Activated CD8-positive, alpha-beta T cell treated with anti-CD3 and anti-CD28 coated beads for 36 hours (primary cell): ENCODE measurements at regions not wholly inside any gene's neighbourhood (a gene's known extent, or its start where the extent isn't known, plus 50 kb on each side); places are given as distances from the start of the nearest gene placed in this dataset.

Experiments used
- ATAC-seq: fragments of 200-7000 bp; cut with Tn5 transposase; one replicate; pipeline ENCODE4 v1.10.0; 2021; ENCODE audit warnings: mild to moderate bottlenecking, moderate library complexity
- CTCF ChIA-PET: fragments of 350-600 bp; sonication (Branson Sonifier 250); formaldehyde crosslinking; loops from one replicate; lab custom pipeline; 2021; ENCODE audit warnings: antibody characterized with exemption; lab: Charles Lee
- POLR2A ChIA-PET: fragments of 350-600 bp; sonication (Branson Sonifier 250); formaldehyde crosslinking; loops from one replicate; lab custom pipeline; 2021; ENCODE audit warnings: antibody characterized with exemption; lab: Charles Lee
- DNase-seq: peaks from one replicate; pipeline ENCODE4 v3.0.0-alpha.2; 2020
- H3K27ac Mint-ChIP-seq: one replicate; pipeline ENCODE4 v1.8.0; 2021; ENCODE audit warnings: mild to moderate bottlenecking, mixed read lengths
- H3K27me3 Mint-ChIP-seq: one replicate; pipeline ENCODE4 v1.8.0; 2021; ENCODE audit warnings: mixed read lengths
- H3K36me3 Mint-ChIP-seq: one replicate; pipeline ENCODE4 v1.8.0; 2021; ENCODE audit warnings: low read depth, mixed read lengths
- H3K4me1 Mint-ChIP-seq: one replicate; pipeline ENCODE4 v1.8.0; 2021; ENCODE audit warnings: low read depth, mixed read lengths
- H3K4me3 Mint-ChIP-seq: one replicate; pipeline ENCODE4 v1.8.0; 2021; ENCODE audit warnings: mild to moderate bottlenecking, moderate library complexity, mixed read lengths
- H3K9me3 Mint-ChIP-seq: one replicate; pipeline ENCODE4 v1.8.0; 2021; ENCODE audit warnings: mixed read lengths
- CTCF ChIP-seq: fragments of 200-600 bp; IDR thresholded peaks from one replicate; pipeline ENCODE4 v1.8.0; 2022; ENCODE audit warnings: antibody characterized with exemption, mild to moderate bottlenecking
- intact Hi-C: fragments of 100-400 bp; cut with micrococcal nuclease; formaldehyde crosslinking; loops from one replicate; pipeline ENCODE4 v1.10.0; 2022

GRCh38 chr9:81470864-81471263, 218.5 kb downstream of the TLE1 start:
- peaks cover 2% of the 10 kb centered on the region for H3K27me3 Mint-ChIP-seq
- no peaks in the 10 kb centered on the region for H3K4me1 Mint-ChIP-seq
- no peaks in the 10 kb centered on the region for H3K9me3 Mint-ChIP-seq
- no peak for DNase-seq
- H3K4me3 Mint-ChIP-seq: no peak overlapping the region
- no peak for ATAC-seq
- intact Hi-C loops: no loop called here
- no peaks in the 10 kb centered on the region for H3K36me3 Mint-ChIP-seq
- TF ChIP-seq CTCF: no peak
- no peak overlapping the region for H3K27ac Mint-ChIP-seq
- CTCF ChIA-PET: no interaction called here
- POLR2A ChIA-PET: no interaction called here

GRCh38 chr9:81468084-81468595, 221.2 kb downstream of the TLE1 start:
- ChIA-PET POLR2A (no interaction called here), CTCF (no interaction called here)

GRCh38 chr9:81466981-81467380, 222.4 kb downstream of the TLE1 start:
- intact Hi-C loops: no loop called here
- POLR2A ChIA-PET: no interaction called here
- Mint-ChIP-seq H3K4me3 (no peak overlapping the region), H3K36me3 (no peaks in the 10 kb centered on the region), H3K27ac (no peak overlapping the region), H3K4me1 (no peaks in the 10 kb centered on the region), H3K9me3 (no peaks in the 10 kb centered on the region), H3K27me3 (peaks cover 2% of the 10 kb centered on the region)
- DNase-seq (no peak), ATAC-seq (no peak)
- no peak for TF ChIP-seq CTCF
- CTCF ChIA-PET: no interaction called here

More at GRCh38 chr9:81468084-81468595, 221.2 kb downstream of the TLE1 start:
- H3K27me3 Mint-ChIP-seq: peaks cover 2% of the 10 kb centered on the region
- TF ChIP-seq CTCF: no peak
- no peak overlapping the region for H3K27ac Mint-ChIP-seq
- H3K4me3 Mint-ChIP-seq: no peak overlapping the region
- DNase-seq: no peak
- H3K9me3 Mint-ChIP-seq: no peaks in the 10 kb centered on the region
- no peak for ATAC-seq
- intact Hi-C loops: no loop called here
- H3K36me3 Mint-ChIP-seq: no peaks in the 10 kb centered on the region
- no peaks in the 10 kb centered on the region for H3K4me1 Mint-ChIP-seq

- TF ChIP-seq CTCF: no peak
- ChIA-PET CTCF (no interaction called here), POLR2A (no interaction called here)
- no peak for ATAC-seq
- Mint-ChIP-seq H3K4me3 (no peak overlapping the region), H3K27ac (no peak overlapping the region), H3K9me3 (no peaks in the 10 kb centered on the region), H3K27me3 (peaks cover 2% of the 10 kb centered on the region), H3K36me3 (no peaks in the 10 kb centered on the region), H3K4me1 (no peaks in the 10 kb centered on the region)
- no peak for DNase-seq
- intact Hi-C loops: no loop called here
Measured at GRCh38 chr9:81465468-81466011, 223.8 kb downstream of the TLE1 start.

GRCh38 chr9:81462801-81463200, 226.5 kb downstream of the TLE1 start:
- intact Hi-C loops: no loop called here
- CTCF ChIA-PET: no interaction called here
- POLR2A ChIA-PET: no interaction called here

More at GRCh38 chr9:81462801-81463200, 226.5 kb downstream of the TLE1 start:
- Mint-ChIP-seq H3K27ac (no peak overlapping the region), H3K27me3 (peaks cover 6% of the 10 kb centered on the region), H3K36me3 (no peaks in the 10 kb centered on the region), H3K4me3 (no peak overlapping the region), H3K4me1 (no peaks in the 10 kb centered on the region), H3K9me3 (no peaks in the 10 kb centered on the region)
- DNase-seq: no peak
- TF ChIP-seq CTCF: no peak
- ATAC-seq: no peak
